GM21381 (cell line): ENCODE measurements at regions not wholly inside any gene's neighbourhood (a gene's known extent, or its start where the extent isn't known, plus 50 kb on each side); places are given as distances from the start of the nearest gene placed in this dataset.

Experiments
- ATAC-seq: cut with Tn5 transposase; IDR thresholded peaks from one replicate; pipeline ENCODE4 v1.9.1; 2021; ENCODE audit warnings: mild to moderate bottlenecking, moderate library complexity; ENCODE audit not compliant: unreplicated experiment

GRCh38 chr16:65224994-65225393 lies 103.1 kb upstream of the CDH11 start:
- ATAC-seq, result no peak

- no peak for ATAC-seq
Measured at GRCh38 chr16:65224471-65224870, 102.6 kb upstream of the CDH11 start.

- ATAC-seq, result no peak
Measured at GRCh38 chr16:65223335-65223734, 101.5 kb upstream of the CDH11 start.

- ATAC-seq, result no peak
Measured at GRCh38 chr16:65222536-65222935, 100.7 kb upstream of the CDH11 start.

DNA sequence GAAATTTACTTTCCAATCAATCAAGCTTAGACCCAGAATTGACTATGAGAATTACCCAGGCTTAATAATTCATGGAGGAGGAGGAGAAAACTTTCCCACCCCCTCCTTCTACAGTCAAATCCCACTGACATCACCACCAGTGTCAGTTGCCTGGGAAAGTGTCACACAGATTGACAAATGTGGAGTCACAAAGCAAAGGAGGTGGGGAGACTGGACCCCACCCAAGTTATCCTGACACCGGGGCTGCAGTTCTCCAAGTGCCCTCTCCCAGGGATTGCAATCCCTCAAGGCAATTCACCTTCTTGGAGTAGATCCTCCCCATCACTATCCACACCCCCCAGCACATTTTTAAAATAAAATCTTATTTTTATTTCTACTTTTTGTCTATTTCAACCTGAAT lies 100.2 kb upstream of the CDH11 start:
- ATAC-seq, result no peak

GRCh38 chr16:65219786-65220185 lies 97.9 kb upstream of the CDH11 start:
- ATAC-seq, result no peak

DNA sequence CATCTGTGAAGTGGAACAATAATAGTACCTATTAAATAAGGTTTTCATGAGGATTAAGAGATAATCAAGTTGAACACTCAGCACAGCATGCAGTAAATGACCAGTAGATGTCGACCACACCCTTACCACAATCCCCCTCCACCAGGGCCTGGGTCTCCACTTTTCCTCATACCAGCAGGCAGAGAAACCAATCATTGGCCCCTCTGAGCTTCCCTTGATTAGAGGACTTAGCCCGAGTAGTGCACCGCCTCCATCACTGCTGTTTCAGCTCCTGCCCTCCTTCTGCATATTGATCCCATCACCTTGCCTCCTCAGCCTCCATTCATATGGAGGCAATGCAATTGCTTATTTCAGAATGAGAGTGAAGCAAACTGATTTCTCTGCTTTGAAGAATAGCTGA lies 96.5 kb upstream of the CDH11 start:
- ATAC-seq, result no peak

DNA sequence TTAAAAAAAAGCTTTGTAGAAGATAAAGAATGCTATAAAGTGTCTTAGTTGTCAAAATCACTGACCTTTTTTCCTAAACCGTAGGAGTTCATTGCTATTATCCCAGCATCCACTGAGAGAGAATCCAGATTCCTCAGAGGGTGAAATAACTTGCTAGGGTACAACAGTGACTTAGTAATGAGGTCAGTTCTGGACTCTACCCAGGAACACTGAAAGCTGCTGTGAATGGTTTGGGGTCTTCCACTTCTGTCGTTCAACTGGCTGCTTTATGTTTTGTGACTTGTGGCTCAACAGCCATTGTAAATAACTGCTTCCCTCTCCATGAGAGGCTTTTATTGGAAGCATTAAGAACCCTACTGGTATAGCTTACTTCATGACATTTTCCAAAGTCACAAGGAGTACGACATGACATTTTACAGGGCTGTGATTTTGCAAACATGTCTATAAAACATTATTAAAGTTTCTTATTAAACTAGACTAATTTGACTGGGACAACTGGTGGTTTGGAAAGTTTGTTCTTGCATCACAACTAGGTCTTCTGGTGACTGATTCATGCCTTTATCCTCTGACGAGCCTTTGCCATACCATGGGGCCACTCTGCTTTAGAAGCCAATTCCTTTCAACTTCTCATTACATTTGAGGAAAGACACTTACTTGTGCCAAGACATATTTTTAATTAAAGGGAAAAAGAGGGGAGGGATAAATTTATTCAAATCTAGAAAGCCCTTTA lies 92.2 kb upstream of the CDH11 start:
- ATAC-seq, result no peak

DNA sequence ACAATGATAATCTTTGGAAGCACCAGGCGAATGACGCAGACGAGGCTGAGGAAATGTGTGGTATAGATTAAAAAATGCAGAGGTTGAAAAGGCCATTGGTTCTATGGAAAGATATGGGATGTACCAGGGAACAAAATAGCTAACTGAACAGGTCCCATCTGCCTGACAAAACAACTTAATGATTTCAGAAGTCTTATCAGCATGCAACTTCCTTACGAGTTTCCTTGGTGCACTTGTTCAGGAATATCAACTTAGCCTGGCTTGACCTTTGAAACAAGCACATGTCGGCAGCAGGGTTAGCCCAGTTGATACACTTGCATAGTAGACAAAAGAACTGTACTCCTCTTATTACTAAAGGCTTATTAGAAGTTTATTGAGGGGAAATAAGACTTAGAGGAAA lies 90.9 kb upstream of the CDH11 start:
- no peak for ATAC-seq

- ATAC-seq, result no peak
Measured at GRCh38 chr16:65212240-65212639, 90.4 kb upstream of the CDH11 start.

DNA sequence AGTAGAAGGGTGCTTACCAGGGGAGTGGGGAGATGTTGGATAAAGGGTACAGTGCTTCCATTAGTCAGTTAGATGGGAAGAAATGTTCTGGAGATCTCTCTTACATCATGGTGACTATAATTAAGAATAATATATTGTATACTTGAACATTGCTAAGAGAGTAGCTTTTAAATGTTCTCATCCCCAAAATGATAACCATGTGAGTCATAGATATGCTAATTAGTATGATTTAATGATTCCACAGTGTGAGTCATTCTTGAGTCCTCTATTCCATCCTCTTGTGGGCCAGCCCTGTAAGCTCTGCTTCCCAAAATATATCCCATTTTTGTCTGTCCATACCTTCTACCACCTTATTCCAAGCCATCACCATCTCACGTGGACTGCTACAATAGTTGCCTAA lies 80.6 kb upstream of the CDH11 start:
- no peak for ATAC-seq

DNA sequence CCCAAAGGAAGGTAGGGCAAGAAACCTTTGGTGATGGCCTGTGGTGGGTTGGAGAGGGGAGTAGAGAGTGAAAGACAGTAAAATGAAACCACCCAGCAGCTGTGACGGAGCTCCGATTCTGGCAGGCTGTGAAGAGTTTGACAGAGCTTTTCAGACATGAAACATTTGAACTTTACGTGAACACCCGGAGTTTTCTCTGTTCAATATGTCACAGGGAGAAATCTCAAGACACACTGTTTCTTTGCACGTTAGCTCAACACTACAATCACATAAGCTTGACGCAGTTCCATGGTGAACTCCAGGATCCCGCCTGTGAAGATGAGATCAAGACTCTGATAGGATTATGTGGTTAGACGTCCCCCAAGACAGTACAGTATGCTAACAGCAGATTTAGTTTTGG lies 79.6 kb upstream of the CDH11 start:
- ATAC-seq, result no peak

DNA sequence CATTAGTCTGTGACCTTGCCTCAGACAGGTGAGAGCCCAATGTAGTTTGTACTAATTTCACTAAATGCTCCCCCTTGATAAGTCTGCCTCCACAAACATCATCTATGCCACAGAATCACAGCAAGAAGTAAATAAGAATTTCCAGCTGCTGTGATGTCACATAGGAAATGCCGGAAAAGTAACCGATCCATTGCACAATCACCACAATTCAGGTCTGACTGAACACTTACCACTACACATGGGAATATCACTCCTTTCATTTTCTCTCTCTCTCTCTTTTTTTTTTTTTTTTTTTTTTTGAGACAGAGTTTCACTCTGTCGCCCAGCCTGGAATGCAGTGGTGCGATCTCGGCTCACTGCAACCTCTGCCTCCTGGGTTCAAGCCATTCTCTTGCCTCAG lies 79.0 kb upstream of the CDH11 start:
- no peak for ATAC-seq

DNA sequence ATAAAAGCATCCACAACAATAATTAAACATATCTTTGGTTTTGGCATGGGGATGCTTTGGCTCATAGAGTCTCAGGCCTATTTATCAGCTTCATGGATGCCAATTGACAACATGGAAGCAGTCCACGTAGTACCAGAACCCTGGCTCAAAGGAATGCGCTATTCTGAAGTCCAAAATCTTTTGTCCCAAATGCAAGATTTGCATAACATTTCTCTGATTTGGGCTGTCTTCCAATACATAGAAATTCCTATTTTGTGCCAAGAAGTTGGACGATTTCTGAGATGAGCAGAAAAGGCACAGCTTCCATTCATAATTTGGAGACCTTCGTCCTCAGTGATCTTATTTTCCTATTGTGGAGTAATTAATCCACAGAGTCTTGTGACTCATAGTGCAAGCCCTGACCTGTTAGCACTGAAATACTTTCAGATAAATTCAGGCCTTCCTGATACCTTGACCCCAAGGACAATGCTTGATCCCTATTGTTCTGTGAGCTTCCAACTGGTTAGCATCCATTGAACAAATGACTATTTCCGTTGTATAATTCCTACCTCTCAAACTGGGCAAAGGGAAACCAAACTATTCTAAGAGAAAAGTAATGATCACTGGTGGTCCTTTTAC lies 78.4 kb upstream of the CDH11 start:
- ATAC-seq, result no peak

- no peak for ATAC-seq
Measured at GRCh38 chr16:65196420-65197075, 74.7 kb upstream of the CDH11 start.

DNA sequence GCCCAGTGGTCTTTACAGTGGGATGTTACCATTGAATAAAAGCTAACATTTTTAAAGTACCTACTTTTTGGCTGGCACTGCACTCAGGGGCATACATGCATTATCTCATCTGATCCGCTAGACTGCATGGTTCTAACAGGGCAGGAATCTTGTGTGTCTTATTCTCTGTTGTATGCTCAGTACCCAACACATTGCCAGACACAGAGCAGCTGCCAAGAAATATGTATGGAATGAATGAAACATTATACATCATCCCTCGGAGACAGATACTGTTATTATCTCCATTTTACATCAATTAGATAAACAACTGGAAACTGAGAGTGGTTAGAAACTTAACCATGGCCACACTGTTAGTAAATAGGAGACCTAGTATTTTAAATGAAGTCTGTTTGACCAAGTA lies 74.1 kb upstream of the CDH11 start:
- ATAC-seq, result no peak

GRCh38 chr16:65185241-65185778 lies 63.4 kb upstream of the CDH11 start:
- ATAC-seq, result no peak

DNA sequence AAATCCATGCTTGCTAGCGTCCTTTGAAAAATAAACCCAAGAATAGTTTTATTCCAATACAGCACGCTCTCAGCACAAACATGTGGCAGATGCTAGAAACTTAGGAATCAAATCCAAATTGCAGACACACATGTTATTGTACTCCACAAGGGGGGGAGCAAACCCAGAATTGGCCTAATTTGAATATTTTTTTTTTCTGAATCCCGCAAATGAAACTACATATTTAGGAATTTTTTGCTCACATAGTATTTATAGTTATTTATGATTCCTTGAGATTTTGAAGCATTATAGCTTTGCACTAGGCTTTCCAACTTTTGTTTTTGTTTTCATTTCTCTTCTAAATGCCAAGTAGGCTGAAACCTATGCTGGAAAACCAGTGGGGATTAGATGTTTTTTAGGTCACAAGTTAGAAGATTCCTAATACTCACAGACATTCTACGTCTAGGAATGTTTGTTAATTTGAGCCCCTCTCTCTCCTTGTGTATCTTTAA lies 59.3 kb upstream of the CDH11 start:
- no peak for ATAC-seq

- ATAC-seq, result no peak
Measured at GRCh38 chr16:65178151-65178550, 56.3 kb upstream of the CDH11 start.

DNA sequence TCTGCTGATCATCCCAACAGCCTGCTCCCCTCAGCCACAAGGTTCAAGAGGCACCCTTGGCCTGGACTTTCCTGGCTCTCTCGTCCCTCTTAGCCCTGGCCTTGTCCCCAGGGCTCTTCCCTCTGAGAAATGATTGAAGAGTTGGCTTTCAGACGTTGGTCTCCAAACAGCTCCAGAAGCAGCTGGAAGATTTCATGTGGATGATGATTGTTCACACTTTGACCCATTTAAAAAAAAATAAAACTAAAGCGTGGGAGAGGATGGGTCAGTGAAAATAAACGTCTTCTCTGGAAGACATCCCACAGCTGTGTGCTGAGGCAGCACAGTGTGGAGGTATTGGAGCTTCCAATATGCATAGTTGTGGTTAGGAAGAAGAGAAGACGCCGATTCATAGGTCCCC lies 54.7 kb upstream of the CDH11 start:
- ATAC-seq, result no peak

DNA sequence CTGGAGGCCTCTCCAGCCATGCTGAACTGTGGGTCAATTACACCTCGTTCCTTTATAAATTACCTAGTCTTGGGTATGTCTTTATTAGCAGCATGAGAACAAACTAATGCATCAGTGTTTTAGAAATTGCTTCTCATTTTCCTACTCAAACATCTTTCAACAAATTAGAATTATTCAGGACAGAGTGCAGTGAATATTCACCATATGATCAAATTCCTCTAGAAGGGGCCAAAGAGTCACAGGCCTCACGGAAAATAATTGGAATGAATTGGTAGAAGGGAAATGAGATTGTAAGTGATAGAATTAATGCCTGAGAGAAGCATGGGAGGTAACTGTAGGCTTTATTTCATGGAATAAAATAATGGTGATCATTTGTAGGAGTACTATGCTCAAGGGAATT lies 50.5 kb upstream of the CDH11 start:
- ATAC-seq, result no peak
